ENCODE measurements at regions not wholly inside any gene's neighbourhood (a gene's known extent, or its start where the extent isn't known, plus 50 kb on each side); places are given as distances from the start of the nearest gene placed in this dataset.

- in situ Hi-C loops (cut with MboI; ENCODE audit: low sequenced_read_pairs in 4 of 4): no loop called here
- intact Hi-C loops (cut with DNase I; ENCODE audit: low total_unique reads): no loop called here
Observed at GRCh38 chrX:145881175-145881995, 63.8 kb downstream of the SLITRK2 start.

GRCh38 chrX:145886469-145886868 lies 68.8 kb downstream of the SLITRK2 start:
- no peaks in the 10 kb centered on the region for H3K36me3 ChIP-seq
- intact Hi-C loops (cut with DNase I; ENCODE audit: low total_unique reads) (no loop called here), in situ Hi-C loops (cut with MboI; ENCODE audit: low sequenced_read_pairs in 4 of 4) (no loop called here)
- H3K9me3 ChIP-seq: no peaks in the 10 kb centered on the region
- H3K4me3 ChIP-seq: no peak overlapping the region
- no peaks in the 10 kb centered on the region for H3K27me3 ChIP-seq
- TF ChIP-seq CTCF (IDR thresholded peaks at IDR 0.05 in 4 of 5, conservative IDR thresholded peaks at IDR 0.05 in 1 of 5): no peak
- no peak for TF ChIP-seq POLR2A (IDR thresholded peaks at IDR 0.05)
- no peak for ATAC-seq
- H3K27ac ChIP-seq: no peak overlapping the region
- H3K4me1 ChIP-seq: no peaks in the 10 kb centered on the region
- DNase-seq: no peak

More at GRCh38 chrX:145881175-145881995, 63.8 kb downstream of the SLITRK2 start:
- H3K27me3 ChIP-seq: no peaks in the 10 kb centered on the region
- no peak overlapping the region for H3K27ac ChIP-seq
- no peak overlapping the region for H3K4me3 ChIP-seq
- TF ChIP-seq POLR2A (IDR thresholded peaks at IDR 0.05) (no peak), CTCF (IDR thresholded peaks at IDR 0.05 in 4 of 5, conservative IDR thresholded peaks at IDR 0.05 in 1 of 5) (no peak)
- H3K9me3 ChIP-seq: no peaks in the 10 kb centered on the region
- no peak for ATAC-seq
- no peaks in the 10 kb centered on the region for H3K36me3 ChIP-seq
- no peaks in the 10 kb centered on the region for H3K4me1 ChIP-seq
- no peak for DNase-seq

GRCh38 chrX:145910017-145910416 lies 92.4 kb downstream of the SLITRK2 start:
- no peak for DNase-seq
- H3K4me3 ChIP-seq: no peak overlapping the region
- no peak overlapping the region for H3K27ac ChIP-seq
- TF ChIP-seq POLR2A (IDR thresholded peaks at IDR 0.05) (no peak), CTCF (IDR thresholded peaks at IDR 0.05 in 4 of 5, conservative IDR thresholded peaks at IDR 0.05 in 1 of 5) (no peak)
- in situ Hi-C loops (cut with MboI; ENCODE audit: low sequenced_read_pairs in 4 of 4): no loop called here
- no peaks in the 10 kb centered on the region for H3K4me1 ChIP-seq
- no peaks in the 10 kb centered on the region for H3K27me3 ChIP-seq
- no peak for ATAC-seq
- intact Hi-C loops (cut with DNase I; ENCODE audit: low total_unique reads): no loop called here
- no peaks in the 10 kb centered on the region for H3K9me3 ChIP-seq
- no peaks in the 10 kb centered on the region for H3K36me3 ChIP-seq

DNA sequence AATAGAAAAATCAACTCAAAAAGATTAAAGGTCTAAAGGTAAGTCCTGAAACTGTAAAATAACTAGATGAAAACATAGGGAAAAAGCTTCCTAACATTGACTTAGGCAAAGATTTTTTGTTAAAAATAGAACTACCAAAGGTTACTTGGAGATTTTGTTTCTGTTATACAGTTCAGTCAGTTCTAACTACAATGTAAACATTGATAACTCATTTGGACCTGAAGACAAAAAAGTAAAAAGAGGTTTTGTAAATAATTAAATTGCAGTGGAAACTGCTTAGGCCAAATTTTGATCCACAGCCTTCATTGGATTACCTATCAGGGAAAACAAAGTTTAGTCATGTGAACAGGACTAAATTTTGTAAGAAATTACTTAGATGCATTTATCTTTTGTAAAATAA lies 101.8 kb downstream of the SLITRK2 start:
- no peak for ATAC-seq
- H3K27ac ChIP-seq: no peak overlapping the region
- no peaks in the 10 kb centered on the region for H3K27me3 ChIP-seq
- H3K36me3 ChIP-seq: no peaks in the 10 kb centered on the region
- H3K9me3 ChIP-seq: no peaks in the 10 kb centered on the region
- in situ Hi-C loops (cut with MboI; ENCODE audit: low sequenced_read_pairs in 4 of 4): no loop called here
- intact Hi-C loops (cut with DNase I; ENCODE audit: low total_unique reads): no loop called here
- H3K4me3 ChIP-seq: no peak overlapping the region
- no peak for DNase-seq
- no peaks in the 10 kb centered on the region for H3K4me1 ChIP-seq
- TF ChIP-seq POLR2A (IDR thresholded peaks at IDR 0.05): no peak
- no peak for TF ChIP-seq CTCF (IDR thresholded peaks at IDR 0.05 in 4 of 5, conservative IDR thresholded peaks at IDR 0.05 in 1 of 5)

Data from gastrocnemius medialis (tissue), 4 donors.